GM13977 (cell line): ENCODE measurements at regions not wholly inside any gene's neighbourhood (a gene's known extent, or its start where the extent isn't known, plus 50 kb on each side); places are given as distances from the start of the nearest gene placed in this dataset.
"Not testable (repeated sequence)": the region's sequence is repeated elsewhere in the genome, so short reads cannot be mapped to it uniquely, and the experiment has no call there.

Experiments
- DNase-seq: peaks from one replicate; pipeline ENCODE4 v3.0.0; 2012; ENCODE audit warnings: low spot score
- in situ Hi-C: fragments of 300-500 bp; cut with MboI; formaldehyde crosslinking; loops from one replicate; pipeline ENCODE4 v1.12.0; 2022; ENCODE audit warnings: low sequenced_read_pairs, low pct_unique_long_range_greater_than_20kb, mixed read lengths, inconsistent platforms; ENCODE audit not compliant: unreplicated experiment
- TF ChIP-seq, protein P1 (sequence below): IDR thresholded peaks from 2 replicates; pipeline ENCODE4 v1.5.1; 2012; ENCODE audit warnings: mild to moderate bottlenecking, control low read depth; ENCODE audit not compliant: insufficient read depth; ENCODE audit errors: extremely low read depth, missing control alignments

DNA sequence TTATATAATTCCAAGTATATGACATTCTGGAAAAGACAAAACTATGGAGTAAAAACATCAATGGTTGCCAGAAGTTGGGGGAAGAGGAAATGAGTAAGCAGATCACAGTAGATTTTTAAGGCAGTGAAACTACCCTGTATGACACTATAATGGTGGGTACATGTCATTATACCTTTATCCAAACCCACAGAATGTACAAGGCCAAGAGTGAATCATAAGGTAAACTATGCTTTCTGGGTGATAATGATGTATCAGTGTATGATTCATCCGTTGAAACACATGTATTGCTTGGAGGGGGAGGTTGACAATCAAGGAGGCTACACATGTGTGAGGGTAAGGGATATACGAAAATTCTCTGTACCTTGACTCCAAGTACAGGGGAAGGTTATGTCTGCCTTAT, 862.7 kb downstream of the PLA2G4A start:
- DNase-seq, result no peak
- TF ChIP-seq, protein P1, sequence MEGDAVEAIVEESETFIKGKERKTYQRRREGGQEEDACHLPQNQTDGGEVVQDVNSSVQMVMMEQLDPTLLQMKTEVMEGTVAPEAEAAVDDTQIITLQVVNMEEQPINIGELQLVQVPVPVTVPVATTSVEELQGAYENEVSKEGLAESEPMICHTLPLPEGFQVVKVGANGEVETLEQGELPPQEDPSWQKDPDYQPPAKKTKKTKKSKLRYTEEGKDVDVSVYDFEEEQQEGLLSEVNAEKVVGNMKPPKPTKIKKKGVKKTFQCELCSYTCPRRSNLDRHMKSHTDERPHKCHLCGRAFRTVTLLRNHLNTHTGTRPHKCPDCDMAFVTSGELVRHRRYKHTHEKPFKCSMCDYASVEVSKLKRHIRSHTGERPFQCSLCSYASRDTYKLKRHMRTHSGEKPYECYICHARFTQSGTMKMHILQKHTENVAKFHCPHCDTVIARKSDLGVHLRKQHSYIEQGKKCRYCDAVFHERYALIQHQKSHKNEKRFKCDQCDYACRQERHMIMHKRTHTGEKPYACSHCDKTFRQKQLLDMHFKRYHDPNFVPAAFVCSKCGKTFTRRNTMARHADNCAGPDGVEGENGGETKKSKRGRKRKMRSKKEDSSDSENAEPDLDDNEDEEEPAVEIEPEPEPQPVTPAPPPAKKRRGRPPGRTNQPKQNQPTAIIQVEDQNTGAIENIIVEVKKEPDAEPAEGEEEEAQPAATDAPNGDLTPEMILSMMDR, result no peak
- in situ Hi-C loops, result no loop called here

GRCh38 chr1:187692799-187693198, 864.0 kb downstream of the PLA2G4A start:
- TF ChIP-seq, protein P1, result no peak
- in situ Hi-C loops, result no loop called here

DNA sequence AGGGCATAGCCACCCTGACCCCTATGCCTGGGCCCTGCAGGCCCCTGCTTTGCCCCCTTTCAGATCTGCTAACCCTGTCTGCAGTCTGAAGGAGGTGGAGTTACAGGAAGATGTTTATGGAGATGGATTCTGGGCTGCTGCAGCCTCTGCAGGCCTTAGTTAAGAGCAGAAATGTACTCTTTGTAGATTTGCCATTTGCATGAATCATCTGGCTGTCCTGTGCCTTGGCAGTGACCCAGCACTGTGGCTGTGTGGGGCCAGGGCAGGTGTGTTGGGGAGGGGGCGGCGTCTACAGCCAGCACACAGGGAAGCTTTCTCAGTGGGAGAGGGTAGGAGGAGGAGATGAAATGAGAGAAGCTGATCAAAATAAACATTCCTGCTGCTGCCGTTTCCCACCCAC, 867.3 kb downstream of the PLA2G4A start:
- in situ Hi-C loops, result no loop called here
- TF ChIP-seq, protein P1, result no peak
- DNase-seq, result no peak

More at GRCh38 chr1:187692799-187693198, 864.0 kb downstream of the PLA2G4A start:
- DNase-seq, result no peak

GRCh38 chr1:187703138-187704130, 874.7 kb downstream of the PLA2G4A start:
- in situ Hi-C loops, DNase-seq: not testable (repeated sequence)

DNA sequence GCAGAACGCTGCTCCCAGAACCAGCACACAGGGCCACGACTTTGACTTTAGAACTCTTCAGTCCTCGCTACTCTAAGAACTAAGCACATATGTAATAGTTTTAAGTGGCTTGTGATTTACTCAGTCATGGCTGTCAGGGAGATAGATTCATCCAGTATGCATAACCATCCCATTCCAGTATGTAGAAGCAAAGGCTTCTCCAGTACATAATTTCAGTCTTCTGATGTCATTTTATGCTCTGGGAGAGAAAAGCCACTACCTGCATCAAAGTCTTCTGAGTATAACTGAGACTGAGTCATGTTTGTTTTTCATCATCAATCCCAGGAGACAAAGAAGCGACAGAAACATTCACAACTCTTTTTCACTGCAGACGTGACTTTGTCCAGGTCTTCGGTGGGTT, 885.7 kb downstream of the PLA2G4A start:
- in situ Hi-C loops, result no loop called here
- TF ChIP-seq, protein P1, result no peak
- no peak for DNase-seq

GRCh38 chr1:187715483-187715882, 886.7 kb downstream of the PLA2G4A start:
- TF ChIP-seq, protein P1, result no peak
- no peak for DNase-seq
- in situ Hi-C loops, result no loop called here

- no peak for DNase-seq
- TF ChIP-seq, protein P1, result no peak
- in situ Hi-C loops, result no loop called here
Observed at GRCh38 chr1:187716160-187716559, 887.4 kb downstream of the PLA2G4A start.
